ENCODE measurements at regions not wholly inside any gene's neighbourhood (a gene's known extent, or its start where the extent isn't known, plus 50 kb on each side); places are given as distances from the start of the nearest gene placed in this dataset.

GRCh38 chr13:34021619-34022018 is 203.7 kb downstream of the RFC3 start:
- no peak overlapping the region for H3K4me3 ChIP-seq (ENCODE audit: low read depth, low read length)
- no peak for DNase-seq (ENCODE audit: low read depth)
- TF ChIP-seq POLR2A (IDR thresholded peaks at IDR 0.05; ENCODE audit: extremely low read depth, insufficient read length) (no peak), MYC (IDR thresholded peaks at IDR 0.05; ENCODE audit: low read depth, low read length) (no peak), CTCF (IDR thresholded peaks at IDR 0.05; ENCODE audit: low read depth, low read length) (no peak), MAX (IDR thresholded peaks at IDR 0.05; ENCODE audit: low read depth, low read length) (no peak)

DNA sequence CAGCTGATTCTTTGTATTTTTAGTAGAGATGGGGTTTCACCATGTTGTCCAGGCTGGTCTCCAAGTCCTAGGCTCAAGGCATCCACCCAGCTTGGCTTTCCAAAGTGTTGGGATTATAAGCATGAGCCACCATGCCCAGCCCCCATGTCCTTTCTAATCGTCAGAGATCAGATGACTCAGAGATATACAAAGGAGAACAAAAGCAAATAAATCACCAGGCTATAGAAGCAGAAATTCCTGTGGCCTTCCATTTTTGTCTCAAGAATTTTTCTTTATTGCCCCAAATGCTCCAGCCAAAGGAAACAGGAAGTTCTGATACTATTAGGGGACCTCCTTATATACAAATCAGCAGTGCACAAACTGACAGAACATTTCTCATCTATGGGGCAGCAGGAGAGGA is 207.8 kb downstream of the RFC3 start:
- DNase-seq (ENCODE audit: low read depth), result no peak
- TF ChIP-seq MAX (IDR thresholded peaks at IDR 0.05; ENCODE audit: low read depth, low read length) (no peak), CTCF (IDR thresholded peaks at IDR 0.05; ENCODE audit: low read depth, low read length) (no peak), POLR2A (IDR thresholded peaks at IDR 0.05; ENCODE audit: extremely low read depth, insufficient read length) (no peak), MYC (IDR thresholded peaks at IDR 0.05; ENCODE audit: low read depth, low read length) (no peak)
- no peak overlapping the region for H3K4me3 ChIP-seq (ENCODE audit: low read depth, low read length)

DNA sequence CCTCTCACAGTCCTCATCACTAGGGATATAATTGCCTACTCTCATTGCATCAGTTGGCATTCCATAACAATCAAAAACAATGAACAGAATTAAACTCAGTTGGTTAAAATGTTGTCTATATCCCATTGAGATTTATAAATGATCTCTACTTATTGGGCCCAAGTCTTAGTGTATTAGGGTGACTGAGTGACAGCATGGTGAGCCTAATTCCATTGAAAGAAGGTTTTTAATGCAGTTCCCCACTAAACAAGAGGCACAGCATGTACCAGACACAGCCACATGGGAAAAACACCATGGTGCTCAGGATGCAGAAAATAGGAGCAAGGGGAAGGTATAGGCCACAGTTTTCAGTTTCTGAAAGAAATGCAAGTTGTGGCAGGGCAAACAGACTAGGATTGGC is 208.4 kb downstream of the RFC3 start:
- no peak overlapping the region for H3K4me3 ChIP-seq (ENCODE audit: low read depth, low read length)
- no peak for DNase-seq (ENCODE audit: low read depth)
- no peak for TF ChIP-seq MYC (IDR thresholded peaks at IDR 0.05; ENCODE audit: low read depth, low read length)
- TF ChIP-seq POLR2A (IDR thresholded peaks at IDR 0.05; ENCODE audit: extremely low read depth, insufficient read length), result no peak
- no peak for TF ChIP-seq MAX (IDR thresholded peaks at IDR 0.05; ENCODE audit: low read depth, low read length)
- TF ChIP-seq CTCF (IDR thresholded peaks at IDR 0.05; ENCODE audit: low read depth, low read length), result no peak

DNA sequence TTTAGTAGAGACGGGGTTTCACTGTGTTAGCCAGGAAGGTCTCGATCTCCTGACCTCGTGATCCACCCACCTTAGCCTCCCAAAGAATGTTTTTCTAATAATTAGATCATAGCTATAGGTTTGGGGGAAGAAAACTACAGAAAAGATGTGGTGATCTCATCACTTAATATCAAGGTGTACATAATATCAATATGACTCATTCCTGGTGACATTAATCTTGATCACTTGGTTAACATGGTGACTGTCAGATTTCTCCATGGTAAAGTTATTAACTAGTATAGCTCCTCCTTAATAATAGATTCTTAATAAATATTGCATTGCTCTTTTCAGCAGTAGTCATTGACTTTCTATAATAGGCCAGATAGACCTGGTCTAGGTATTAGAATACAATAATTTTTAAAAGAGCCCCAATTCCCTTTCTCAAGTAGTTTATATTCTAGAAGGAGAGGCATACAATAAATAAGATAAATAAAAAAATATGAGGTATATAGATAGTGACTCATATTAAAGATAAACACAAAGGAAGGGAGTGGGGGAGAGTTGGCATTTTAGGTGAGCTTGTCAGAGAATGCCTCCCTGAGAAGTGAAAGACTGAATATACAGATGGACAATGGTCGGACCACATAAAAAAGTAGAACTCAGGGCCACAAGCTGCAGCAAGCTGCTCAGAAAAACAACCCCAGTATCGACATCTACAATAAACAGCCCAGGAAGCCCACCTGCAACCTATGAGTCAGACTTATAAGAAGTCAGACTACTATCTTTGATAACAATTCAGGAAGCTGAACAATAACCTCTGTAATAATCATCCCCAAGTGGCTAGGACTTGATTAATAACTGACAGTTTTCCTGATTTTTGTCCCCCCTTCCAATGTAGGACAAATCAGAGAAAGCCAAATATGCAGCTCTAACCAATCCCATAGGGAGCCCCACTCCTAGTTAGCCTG is 210.8 kb downstream of the RFC3 start:
- no peak overlapping the region for H3K4me3 ChIP-seq (ENCODE audit: low read depth, low read length)
- TF ChIP-seq POLR2A (IDR thresholded peaks at IDR 0.05; ENCODE audit: extremely low read depth, insufficient read length), result no peak
- TF ChIP-seq MYC (IDR thresholded peaks at IDR 0.05; ENCODE audit: low read depth, low read length), result no peak
- no peak for TF ChIP-seq MAX (IDR thresholded peaks at IDR 0.05; ENCODE audit: low read depth, low read length)
- no peak for TF ChIP-seq CTCF (IDR thresholded peaks at IDR 0.05; ENCODE audit: low read depth, low read length)
- no peak for DNase-seq (ENCODE audit: low read depth)

DNA sequence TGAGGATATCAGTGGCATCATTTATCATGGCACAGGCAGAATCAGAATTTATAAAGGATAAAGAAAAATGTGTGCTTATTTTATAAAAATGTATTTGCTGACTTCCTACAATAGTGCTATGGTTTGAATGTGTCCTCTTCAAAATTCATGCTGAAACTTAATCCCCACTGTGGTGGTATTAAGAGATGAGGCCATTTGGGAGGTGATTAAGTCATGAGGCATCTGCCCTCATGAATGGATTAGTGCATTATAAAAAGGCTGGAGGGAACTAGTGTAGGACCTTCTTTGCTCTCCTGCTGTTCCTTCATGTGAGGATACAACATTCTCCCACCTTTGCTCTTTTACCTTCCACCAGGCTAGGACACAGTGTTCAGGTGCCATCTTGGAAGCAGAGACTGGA is 212.8 kb downstream of the RFC3 start:
- no peak overlapping the region for H3K4me3 ChIP-seq (ENCODE audit: low read depth, low read length)
- no peak for TF ChIP-seq MYC (IDR thresholded peaks at IDR 0.05; ENCODE audit: low read depth, low read length)
- no peak for TF ChIP-seq MAX (IDR thresholded peaks at IDR 0.05; ENCODE audit: low read depth, low read length)
- no peak for TF ChIP-seq CTCF (IDR thresholded peaks at IDR 0.05; ENCODE audit: low read depth, low read length)
- TF ChIP-seq POLR2A (IDR thresholded peaks at IDR 0.05; ENCODE audit: extremely low read depth, insufficient read length), result no peak
- DNase-seq (ENCODE audit: low read depth), result no peak
